ENCODE measurements at regions not wholly inside any gene's neighbourhood (a gene's known extent, or its start where the extent isn't known, plus 50 kb on each side); places are given as distances from the start of the nearest gene placed in this dataset.

- TF ChIP-seq POLR2A (IDR thresholded peaks at IDR 0.05), result no peak
- no peak for TF ChIP-seq CTCF (IDR thresholded peaks at IDR 0.05)
Measured at GRCh38 chr18:51290860-51291259, 93.4 kb upstream of the MEX3C start.

Data from heart left ventricle (tissue), 13 donors.